Smooth muscle cell (in vitro differentiated cells): ENCODE measurements at regions not wholly inside any gene's neighbourhood (a gene's known extent, or its start where the extent isn't known, plus 50 kb on each side); places are given as distances from the start of the nearest gene placed in this dataset.

ENCODE experiments used
- DNase-seq: peaks from one replicate; lab custom pipeline; 2025; ENCODE audit not compliant: unreplicated experiment; lab: John Stamatoyannopoulos, UW
- H2AFZ ChIP-seq: fragments of 200-600 bp; sonication (generic); 2 replicates; pipeline ENCODE4 v1.6.0; 2016; ENCODE audit warnings: antibody characterized with exemption, low read depth, mild to moderate bottlenecking
- H3F3A ChIP-seq: fragments of 200-600 bp; sonication (generic); 2 replicates; pipeline ENCODE4 v1.6.0; 2017; ENCODE audit warnings: antibody characterized with exemption, low read depth
- H3K27ac ChIP-seq: fragments of 200-600 bp; sonication (generic); 2 replicates; pipeline ENCODE4 v1.5.1; 2016; ENCODE audit warnings: low read depth, mild to moderate bottlenecking
- H3K27me3 ChIP-seq: fragments of 200-600 bp; sonication (generic); 2 replicates; pipeline ENCODE4 v1.6.1; 2016; ENCODE audit warnings: low read depth, mild to moderate bottlenecking
- H3K36me3 ChIP-seq: fragments of 200-600 bp; sonication (generic); 2 replicates; pipeline ENCODE4 v1.5.1; 2016; ENCODE audit warnings: low read depth
- H3K4me1 ChIP-seq: fragments of 200-600 bp; sonication (generic); 2 replicates; pipeline ENCODE4 v1.5.1; 2016; ENCODE audit warnings: low read depth
- H3K4me2 ChIP-seq: fragments of 200-600 bp; sonication (generic); 2 replicates; pipeline ENCODE4 v1.6.0; 2016; ENCODE audit warnings: mild to moderate bottlenecking
- H3K4me3 ChIP-seq: fragments of 200-600 bp; sonication (generic); 2 replicates; pipeline ENCODE4 v1.5.1; 2016; ENCODE audit warnings: mild to moderate bottlenecking
- H3K79me2 ChIP-seq: fragments of 200-600 bp; sonication (generic); 2 replicates; pipeline ENCODE4 v1.6.0; 2016; ENCODE audit warnings: low read depth, mild to moderate bottlenecking
- H3K9ac ChIP-seq: fragments of 200-600 bp; sonication (generic); 2 replicates; pipeline ENCODE4 v1.6.0; 2016; ENCODE audit warnings: low read depth
- H3K9me3 ChIP-seq: fragments of 200-600 bp; sonication (generic); replicated peaks from 2 replicates; pipeline ENCODE4 v1.5.1; 2016; ENCODE audit warnings: low read depth
- H4K20me1 ChIP-seq: fragments of 200-600 bp; sonication (generic); 2 replicates; pipeline ENCODE4 v1.6.0; 2016; ENCODE audit warnings: low read depth
- CTCF ChIP-seq: fragments of 200-600 bp; sonication (generic); IDR thresholded peaks from 2 replicates; pipeline ENCODE4 v1.5.1; 2017; ENCODE audit warnings: borderline replicate concordance, mild to moderate bottlenecking, antibody characterized with exemption; ENCODE audit not compliant: insufficient read depth, poor library complexity, severe bottlenecking
- WGBS: methylation state at CpG from one replicate; pipeline ENCODE4 v1.1.7; 2016; ENCODE audit warnings: low lambda C conversion rate; 5-methylcytosine and 5-hydroxymethylcytosine counted together

DNA sequence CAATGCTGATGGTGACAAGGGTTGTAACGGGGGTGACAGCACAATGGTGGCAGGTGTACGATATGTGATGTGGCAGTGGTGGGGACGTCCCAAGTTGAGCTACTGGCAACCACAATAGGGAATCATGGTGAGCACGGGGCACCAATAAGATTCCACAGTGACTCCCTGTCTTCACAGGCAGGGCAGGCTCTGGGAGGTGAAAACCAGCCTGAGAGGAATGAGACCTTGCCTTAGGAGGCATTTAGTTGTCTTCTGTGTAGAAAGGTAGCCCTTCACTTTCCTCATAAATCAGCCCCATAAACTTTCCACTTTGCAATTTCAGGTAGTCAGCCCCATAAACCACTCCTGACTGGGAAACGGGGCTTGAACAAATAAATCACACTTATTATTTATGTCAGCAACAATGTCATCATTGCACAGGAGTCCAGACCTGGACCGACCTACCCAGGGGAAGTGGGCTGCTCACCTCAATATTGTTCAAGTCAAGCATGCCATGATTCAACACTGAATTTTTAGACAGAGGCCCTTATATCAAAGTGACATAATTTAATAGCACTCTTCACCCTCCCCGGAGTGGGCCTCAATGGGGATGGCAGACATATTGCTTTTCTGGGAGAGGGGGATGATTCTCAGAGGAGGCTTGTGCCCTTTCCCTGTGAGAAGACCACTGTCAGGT lies 150.8 kb downstream of the CDC5L start:
- Histone ChIP-seq H3K9me3 (no peaks in the 10 kb centered on the region), H3K4me3 (no peak overlapping the region), H3K9ac (no peak overlapping the region), H3K79me2 (no peaks in the 10 kb centered on the region), H3K4me2 (no peak overlapping the region), H2AFZ (no peak overlapping the region), H4K20me1 (no peaks in the 10 kb centered on the region), H3K27me3 (no peaks in the 10 kb centered on the region), H3K27ac (no peak overlapping the region), H3K4me1 (peaks cover 7% of the 10 kb centered on the region), H3K36me3 (no peaks in the 10 kb centered on the region), H3F3A (no peaks in the 10 kb centered on the region)
- TF ChIP-seq CTCF: no peak
- WGBS: 85% methylated on average over 7 of the region's 7 CpGs
- DNase-seq: no peak

- no peaks in the 10 kb centered on the region for H3F3A ChIP-seq
- TF ChIP-seq CTCF: no peak
- 93% methylated on average over 2 of the region's 2 CpGs for WGBS
- H3K9ac ChIP-seq: no peak overlapping the region
- peaks cover 7% of the 10 kb centered on the region for H3K4me1 ChIP-seq
- H3K4me2 ChIP-seq: no peak overlapping the region
- H3K27ac ChIP-seq: no peak overlapping the region
- no peak overlapping the region for H2AFZ ChIP-seq
- no peaks in the 10 kb centered on the region for H3K27me3 ChIP-seq
- H3K4me3 ChIP-seq: no peak overlapping the region
- H3K9me3 ChIP-seq: no peaks in the 10 kb centered on the region
- no peaks in the 10 kb centered on the region for H3K79me2 ChIP-seq
- no peak for DNase-seq
- H3K36me3 ChIP-seq: no peaks in the 10 kb centered on the region
- H4K20me1 ChIP-seq: no peaks in the 10 kb centered on the region
Measured at GRCh38 chr6:44538807-44539201, 151.3 kb downstream of the CDC5L start.

- no peaks in the 10 kb centered on the region for H3K27me3 ChIP-seq
- H3K9ac ChIP-seq: no peak overlapping the region
- H3K4me3 ChIP-seq: no peak overlapping the region
- H3K79me2 ChIP-seq: no peaks in the 10 kb centered on the region
- no peaks in the 10 kb centered on the region for H3K9me3 ChIP-seq
- H3F3A ChIP-seq: no peaks in the 10 kb centered on the region
- no peak overlapping the region for H2AFZ ChIP-seq
- H3K36me3 ChIP-seq: no peaks in the 10 kb centered on the region
- H3K4me1 ChIP-seq: peaks cover 7% of the 10 kb centered on the region
- no peak for TF ChIP-seq CTCF
- DNase-seq: no peak
- H3K4me2 ChIP-seq: no peak overlapping the region
- 81% methylated on average over 3 of the region's 3 CpGs for WGBS
- no peaks in the 10 kb centered on the region for H4K20me1 ChIP-seq
- no peak overlapping the region for H3K27ac ChIP-seq
Measured at GRCh38 chr6:44539701-44540355, 152.3 kb downstream of the CDC5L start.

DNA sequence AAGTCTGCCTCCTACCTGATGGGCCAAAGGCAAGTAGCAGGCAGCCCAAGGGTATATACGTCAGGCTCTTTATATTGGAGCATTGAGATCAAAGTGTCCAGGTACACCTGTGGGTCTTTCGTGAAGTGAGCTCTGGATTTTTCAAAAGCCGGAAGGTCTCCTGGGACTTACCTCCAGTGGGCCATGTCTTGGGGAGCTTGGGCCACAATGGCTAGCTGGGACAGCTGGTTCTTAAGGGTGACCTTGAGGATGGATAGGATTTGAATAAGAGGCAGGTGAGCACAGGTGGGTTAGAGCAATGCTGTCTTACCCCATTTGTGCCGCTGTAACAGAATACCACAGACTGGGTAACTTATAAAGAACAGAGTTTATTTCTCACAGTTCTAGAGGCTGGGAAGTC lies 153.4 kb downstream of the CDC5L start:
- Histone ChIP-seq H3K9me3 (no peaks in the 10 kb centered on the region), H3K4me1 (peaks cover 7% of the 10 kb centered on the region), H3K27ac (no peak overlapping the region), H3F3A (no peaks in the 10 kb centered on the region), H4K20me1 (no peaks in the 10 kb centered on the region), H3K9ac (no peak overlapping the region), H3K79me2 (no peaks in the 10 kb centered on the region), H2AFZ (no peak overlapping the region), H3K4me2 (no peak overlapping the region), H3K27me3 (no peaks in the 10 kb centered on the region), H3K4me3 (no peak overlapping the region), H3K36me3 (no peaks in the 10 kb centered on the region)
- 98% methylated on average over 4 of the region's 4 CpGs for WGBS
- TF ChIP-seq CTCF: no peak
- DNase-seq: no peak
